ENCODE measurements at regions not wholly inside any gene's neighbourhood (a gene's known extent, or its start where the extent isn't known, plus 50 kb on each side); places are given as distances from the start of the nearest gene placed in this dataset.

- POLR2A ChIA-PET, result no interaction called here
- Histone ChIP-seq H3K4me1 (ENCODE audit: control extremely low read depth in 1 of 4, control insufficient read depth in 4 of 4, insufficient read depth in 4 of 4, low read length in 3 of 4) (no peaks in the 10 kb centered on the region), H3K36me3 (ENCODE audit: control insufficient read depth in 4 of 4, insufficient read depth in 4 of 4, low read length in 3 of 4) (no peaks in the 10 kb centered on the region), H3K27me3 (replicated peaks in 2 of 5; ENCODE audit: control insufficient read depth in 4 of 5, insufficient read depth in 5 of 5, low read length in 4 of 5) (no peaks in the 10 kb centered on the region), H3K4me3 (ENCODE audit: control insufficient read depth in 1 of 7, extremely low read depth in 1 of 7, insufficient read depth in 4 of 7, low read depth in 2 of 7, low read length in 6 of 7) (no peak overlapping the region), H3K27ac (ENCODE audit: insufficient read depth in 1 of 2, low read depth in 1 of 2, low read length in 2 of 2, poor library complexity in 1 of 2, severe bottlenecking in 2 of 2) (no peak overlapping the region), H3K9me3 (ENCODE audit: control extremely low read depth in 1 of 5, control insufficient read depth in 4 of 5, insufficient read depth in 2 of 5, low read depth in 1 of 5, low read length in 4 of 5) (peaks cover 0 to 7% (median 0%) of the 10 kb centered on the region in 5 experiments)
- no CpG with 5 or more reads among the region's 1 CpG for WGBS (ENCODE audit: insufficient coverage)
- no peak for DNase-seq
- CTCF ChIA-PET, result no interaction called here
These were observed 308.5 kb upstream of the TBX3 start for GRCh38 chr12:114992443-114992842.

DNA sequence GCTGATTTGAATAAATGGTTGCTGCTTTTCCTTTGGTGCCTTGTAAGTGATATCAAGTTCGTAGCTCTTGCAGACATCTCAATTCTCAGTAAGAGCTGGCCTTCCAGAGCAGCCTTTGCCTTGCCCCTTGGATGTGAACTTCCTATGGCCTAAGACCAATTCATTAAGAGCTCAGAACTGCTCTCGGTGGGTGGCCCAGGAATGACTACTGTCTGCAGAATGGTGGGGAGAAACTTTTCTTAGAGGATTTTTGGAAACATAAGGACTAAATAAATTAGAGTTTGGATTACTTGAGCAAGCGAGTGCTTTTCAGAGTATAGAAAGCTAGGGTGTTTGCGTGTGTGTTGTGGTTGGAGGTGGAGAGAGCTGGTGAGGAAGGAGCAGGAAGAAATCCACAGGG is 306.4 kb upstream of the TBX3 start:
- no peak overlapping the region for H3K4me3 ChIP-seq (ENCODE audit: control insufficient read depth in 1 of 7, extremely low read depth in 1 of 7, insufficient read depth in 4 of 7, low read depth in 2 of 7, low read length in 6 of 7)
- no peaks in the 10 kb centered on the region for H3K27me3 ChIP-seq (replicated peaks in 2 of 5; ENCODE audit: control insufficient read depth in 4 of 5, insufficient read depth in 5 of 5, low read length in 4 of 5)
- WGBS (ENCODE audit: insufficient coverage), result 100% methylated on average over 4 of the region's 4 CpGs
- no peak overlapping the region for H3K27ac ChIP-seq (ENCODE audit: insufficient read depth in 1 of 2, low read depth in 1 of 2, low read length in 2 of 2, poor library complexity in 1 of 2, severe bottlenecking in 2 of 2)
- peaks cover 0 to under 1% (median 0%) of the 10 kb centered on the region in 5 experiments for H3K9me3 ChIP-seq (ENCODE audit: control extremely low read depth in 1 of 5, control insufficient read depth in 4 of 5, insufficient read depth in 2 of 5, low read depth in 1 of 5, low read length in 4 of 5)
- ChIA-PET CTCF (no interaction called here), POLR2A (no interaction called here)
- no peak for DNase-seq
- H3K4me1 ChIP-seq (ENCODE audit: control extremely low read depth in 1 of 4, control insufficient read depth in 4 of 4, insufficient read depth in 4 of 4, low read length in 3 of 4), result no peaks in the 10 kb centered on the region
- H3K36me3 ChIP-seq (ENCODE audit: control insufficient read depth in 4 of 4, insufficient read depth in 4 of 4, low read length in 3 of 4), result no peaks in the 10 kb centered on the region

GRCh38 chr12:114986849-114987248 is 302.9 kb upstream of the TBX3 start:
- POLR2A ChIA-PET, result no interaction called here
- CTCF ChIA-PET, result no interaction called here
- whole genome bisulfite sequencing (ENCODE audit: insufficient coverage), result 100% methylated on average over 1 of the region's 1 CpG
- H3K36me3 ChIP-seq (ENCODE audit: control insufficient read depth in 4 of 4, insufficient read depth in 4 of 4, low read length in 3 of 4), result no peaks in the 10 kb centered on the region
- no peak for DNase-seq
- H3K4me1 ChIP-seq (ENCODE audit: control extremely low read depth in 1 of 4, control insufficient read depth in 4 of 4, insufficient read depth in 4 of 4, low read length in 3 of 4), result no peaks in the 10 kb centered on the region
- no peaks in the 10 kb centered on the region for H3K9me3 ChIP-seq (ENCODE audit: control extremely low read depth in 1 of 5, control insufficient read depth in 4 of 5, insufficient read depth in 2 of 5, low read depth in 1 of 5, low read length in 4 of 5)
- H3K27me3 ChIP-seq (replicated peaks in 2 of 5; ENCODE audit: control insufficient read depth in 4 of 5, insufficient read depth in 5 of 5, low read length in 4 of 5), result no peaks in the 10 kb centered on the region
- H3K27ac ChIP-seq (ENCODE audit: insufficient read depth in 1 of 2, low read depth in 1 of 2, low read length in 2 of 2, poor library complexity in 1 of 2, severe bottlenecking in 2 of 2), result no peak overlapping the region
- no peak overlapping the region for H3K4me3 ChIP-seq (ENCODE audit: control insufficient read depth in 1 of 7, extremely low read depth in 1 of 7, insufficient read depth in 4 of 7, low read depth in 2 of 7, low read length in 6 of 7)

DNA sequence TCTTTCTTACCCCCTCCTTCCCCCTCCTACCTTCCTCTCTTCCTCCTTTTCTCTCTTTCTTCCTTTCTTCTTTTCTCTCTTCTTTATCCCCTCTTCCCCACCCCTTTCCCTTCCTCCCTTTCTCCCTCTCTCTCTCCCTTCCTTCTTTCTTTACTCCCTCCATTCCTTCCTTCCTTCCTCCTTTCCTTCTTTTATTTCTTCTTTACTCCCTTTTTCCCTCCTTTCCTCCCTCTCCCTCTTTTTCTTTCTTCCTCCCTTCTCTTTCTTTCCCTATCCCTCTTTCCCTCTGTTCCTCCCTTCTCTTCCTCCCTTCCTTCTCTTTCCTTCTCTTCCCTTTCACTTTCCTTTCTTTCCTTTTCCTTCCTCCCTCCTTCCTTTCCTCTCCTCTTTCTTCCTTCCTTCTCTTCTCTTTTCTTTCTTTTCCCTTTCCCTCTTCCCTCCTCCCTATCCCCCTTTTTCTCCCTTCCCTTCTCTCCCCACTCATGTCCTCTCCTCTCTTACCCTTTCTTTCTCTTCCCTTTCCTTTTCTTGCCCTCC is 302.3 kb upstream of the TBX3 start:
- Histone ChIP-seq H3K4me3 (ENCODE audit: control insufficient read depth in 1 of 7, extremely low read depth in 1 of 7, insufficient read depth in 4 of 7, low read depth in 2 of 7, low read length in 6 of 7) (no peak overlapping the region), H3K9me3 (ENCODE audit: control extremely low read depth in 1 of 5, control insufficient read depth in 4 of 5, insufficient read depth in 2 of 5, low read depth in 1 of 5, low read length in 4 of 5) (no peaks in the 10 kb centered on the region), H3K4me1 (ENCODE audit: control extremely low read depth in 1 of 4, control insufficient read depth in 4 of 4, insufficient read depth in 4 of 4, low read length in 3 of 4) (no peaks in the 10 kb centered on the region), H3K27me3 (replicated peaks in 2 of 5; ENCODE audit: control insufficient read depth in 4 of 5, insufficient read depth in 5 of 5, low read length in 4 of 5) (no peaks in the 10 kb centered on the region), H3K27ac (ENCODE audit: insufficient read depth in 1 of 2, low read depth in 1 of 2, low read length in 2 of 2, poor library complexity in 1 of 2, severe bottlenecking in 2 of 2) (no peak overlapping the region), H3K36me3 (ENCODE audit: control insufficient read depth in 4 of 4, insufficient read depth in 4 of 4, low read length in 3 of 4) (no peaks in the 10 kb centered on the region)
- no peak for DNase-seq
- ChIA-PET POLR2A (no interaction called here), CTCF (no interaction called here)

DNA sequence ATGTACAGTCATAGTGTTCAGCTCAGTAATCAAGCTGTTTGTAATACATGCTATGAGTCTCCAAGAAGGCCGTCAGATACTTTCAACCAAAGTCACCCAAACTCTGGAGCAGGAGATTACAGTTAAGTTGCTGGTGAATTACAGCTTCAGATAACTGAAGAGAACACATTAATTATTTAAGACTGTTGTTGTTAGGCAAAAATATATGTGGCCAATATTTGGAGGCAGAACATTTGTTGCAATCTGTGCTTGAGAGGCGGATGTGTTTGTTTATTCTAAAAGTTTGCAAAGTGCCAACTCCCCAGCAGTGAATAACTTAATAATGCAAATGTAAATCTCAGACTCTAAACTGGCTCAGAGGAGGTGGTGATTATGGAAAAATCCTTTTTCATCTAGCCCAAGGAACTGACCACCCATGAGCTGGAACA is 300.7 kb upstream of the TBX3 start:
- H3K27me3 ChIP-seq (replicated peaks in 2 of 5; ENCODE audit: control insufficient read depth in 4 of 5, insufficient read depth in 5 of 5, low read length in 4 of 5), result no peaks in the 10 kb centered on the region
- H3K9me3 ChIP-seq (ENCODE audit: control extremely low read depth in 1 of 5, control insufficient read depth in 4 of 5, insufficient read depth in 2 of 5, low read depth in 1 of 5, low read length in 4 of 5), result no peaks in the 10 kb centered on the region
- H3K4me3 ChIP-seq (ENCODE audit: control insufficient read depth in 1 of 7, extremely low read depth in 1 of 7, insufficient read depth in 4 of 7, low read depth in 2 of 7, low read length in 6 of 7), result no peak overlapping the region
- CTCF ChIA-PET, result no interaction called here
- DNase-seq, result no peak
- H3K36me3 ChIP-seq (ENCODE audit: control insufficient read depth in 4 of 4, insufficient read depth in 4 of 4, low read length in 3 of 4), result no peaks in the 10 kb centered on the region
- WGBS (ENCODE audit: insufficient coverage), result 89% methylated on average over 1 of the region's 2 CpGs
- POLR2A ChIA-PET, result no interaction called here
- no peak overlapping the region for H3K27ac ChIP-seq (ENCODE audit: insufficient read depth in 1 of 2, low read depth in 1 of 2, low read length in 2 of 2, poor library complexity in 1 of 2, severe bottlenecking in 2 of 2)
- no peaks in the 10 kb centered on the region for H3K4me1 ChIP-seq (ENCODE audit: control extremely low read depth in 1 of 4, control insufficient read depth in 4 of 4, insufficient read depth in 4 of 4, low read length in 3 of 4)

GRCh38 chr12:114982760-114983159 is 298.8 kb upstream of the TBX3 start:
- no peak overlapping the region for H3K4me3 ChIP-seq (ENCODE audit: control insufficient read depth in 1 of 7, extremely low read depth in 1 of 7, insufficient read depth in 4 of 7, low read depth in 2 of 7, low read length in 6 of 7)
- DNase-seq, result no peak
- ChIA-PET POLR2A (no interaction called here), CTCF (interaction anchor here (1.3 kb wide), 1 partner anchor 18 kb away, joined by 3 read pairs; no protein-coding TSS in a partner anchor)
- no peaks in the 10 kb centered on the region for H3K36me3 ChIP-seq (ENCODE audit: control insufficient read depth in 4 of 4, insufficient read depth in 4 of 4, low read length in 3 of 4)
- WGBS (ENCODE audit: insufficient coverage), result 54% methylated on average over 2 of the region's 2 CpGs
- no peaks in the 10 kb centered on the region for H3K27me3 ChIP-seq (replicated peaks in 2 of 5; ENCODE audit: control insufficient read depth in 4 of 5, insufficient read depth in 5 of 5, low read length in 4 of 5)
- H3K27ac ChIP-seq (ENCODE audit: insufficient read depth in 1 of 2, low read depth in 1 of 2, low read length in 2 of 2, poor library complexity in 1 of 2, severe bottlenecking in 2 of 2), result no peak overlapping the region
- H3K9me3 ChIP-seq (ENCODE audit: control extremely low read depth in 1 of 5, control insufficient read depth in 4 of 5, insufficient read depth in 2 of 5, low read depth in 1 of 5, low read length in 4 of 5), result no peaks in the 10 kb centered on the region
- no peaks in the 10 kb centered on the region for H3K4me1 ChIP-seq (ENCODE audit: control extremely low read depth in 1 of 4, control insufficient read depth in 4 of 4, insufficient read depth in 4 of 4, low read length in 3 of 4)

GRCh38 chr12:114981036-114981435 is 297.1 kb upstream of the TBX3 start:
- Histone ChIP-seq H3K27me3 (replicated peaks in 2 of 5; ENCODE audit: control insufficient read depth in 4 of 5, insufficient read depth in 5 of 5, low read length in 4 of 5) (no peaks in the 10 kb centered on the region), H3K36me3 (ENCODE audit: control insufficient read depth in 4 of 4, insufficient read depth in 4 of 4, low read length in 3 of 4) (no peaks in the 10 kb centered on the region), H3K4me3 (ENCODE audit: control insufficient read depth in 1 of 7, extremely low read depth in 1 of 7, insufficient read depth in 4 of 7, low read depth in 2 of 7, low read length in 6 of 7) (no peak overlapping the region), H3K4me1 (ENCODE audit: control extremely low read depth in 1 of 4, control insufficient read depth in 4 of 4, insufficient read depth in 4 of 4, low read length in 3 of 4) (no peaks in the 10 kb centered on the region), H3K27ac (ENCODE audit: insufficient read depth in 1 of 2, low read depth in 1 of 2, low read length in 2 of 2, poor library complexity in 1 of 2, severe bottlenecking in 2 of 2) (no peak overlapping the region), H3K9me3 (ENCODE audit: control extremely low read depth in 1 of 5, control insufficient read depth in 4 of 5, insufficient read depth in 2 of 5, low read depth in 1 of 5, low read length in 4 of 5) (no peaks in the 10 kb centered on the region)
- 93% methylated on average over 4 of the region's 4 CpGs for WGBS (ENCODE audit: insufficient coverage)
- ChIA-PET CTCF (no interaction called here), POLR2A (no interaction called here)
- no peak for DNase-seq
